ENCODE measurements at regions not wholly inside any gene's neighbourhood (a gene's known extent, or its start where the extent isn't known, plus 50 kb on each side); places are given as distances from the start of the nearest gene placed in this dataset.

- TF ChIP-seq, protein P1, sequence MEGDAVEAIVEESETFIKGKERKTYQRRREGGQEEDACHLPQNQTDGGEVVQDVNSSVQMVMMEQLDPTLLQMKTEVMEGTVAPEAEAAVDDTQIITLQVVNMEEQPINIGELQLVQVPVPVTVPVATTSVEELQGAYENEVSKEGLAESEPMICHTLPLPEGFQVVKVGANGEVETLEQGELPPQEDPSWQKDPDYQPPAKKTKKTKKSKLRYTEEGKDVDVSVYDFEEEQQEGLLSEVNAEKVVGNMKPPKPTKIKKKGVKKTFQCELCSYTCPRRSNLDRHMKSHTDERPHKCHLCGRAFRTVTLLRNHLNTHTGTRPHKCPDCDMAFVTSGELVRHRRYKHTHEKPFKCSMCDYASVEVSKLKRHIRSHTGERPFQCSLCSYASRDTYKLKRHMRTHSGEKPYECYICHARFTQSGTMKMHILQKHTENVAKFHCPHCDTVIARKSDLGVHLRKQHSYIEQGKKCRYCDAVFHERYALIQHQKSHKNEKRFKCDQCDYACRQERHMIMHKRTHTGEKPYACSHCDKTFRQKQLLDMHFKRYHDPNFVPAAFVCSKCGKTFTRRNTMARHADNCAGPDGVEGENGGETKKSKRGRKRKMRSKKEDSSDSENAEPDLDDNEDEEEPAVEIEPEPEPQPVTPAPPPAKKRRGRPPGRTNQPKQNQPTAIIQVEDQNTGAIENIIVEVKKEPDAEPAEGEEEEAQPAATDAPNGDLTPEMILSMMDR (IDR thresholded peaks at IDR 0.05; ENCODE audit: low read length): no peak
- no peak for TF ChIP-seq EZH2 (optimal IDR thresholded peaks at IDR 0.05; ENCODE audit: low read depth, low read length)
Measured at GRCh38 chr12:111256629-111257434, 112.1 kb downstream of the PHETA1 start.

Data from MM.1S (cell line).